ENCODE measurements at regions not wholly inside any gene's neighbourhood (a gene's known extent, or its start where the extent isn't known, plus 50 kb on each side); places are given as distances from the start of the nearest gene placed in this dataset.

DNA sequence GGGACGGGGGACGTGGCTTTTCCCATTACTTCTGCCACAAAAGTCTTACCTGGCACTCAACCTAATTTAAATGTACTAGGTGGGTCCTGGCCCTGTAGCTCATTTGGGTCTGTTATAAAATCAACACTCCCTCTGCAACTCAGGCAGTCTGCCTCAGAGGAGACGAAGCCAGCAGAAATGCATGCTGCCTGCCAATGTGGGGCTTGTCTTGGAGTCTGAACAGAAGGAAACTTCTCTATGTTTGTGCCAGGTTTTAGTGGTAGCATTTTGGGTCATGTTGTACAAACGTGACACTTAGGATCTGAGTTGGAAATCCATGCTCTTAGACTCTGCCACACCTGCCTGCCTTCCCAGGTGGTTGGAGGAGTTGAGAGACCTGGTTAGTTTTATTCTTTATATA, 292.5 kb upstream of the FAM98A start:
- TF ChIP-seq CTCF (IDR thresholded peaks at IDR 0.05) (no peak), POLR2A (IDR thresholded peaks at IDR 0.05) (no peak)
